ENCODE measurements at regions not wholly inside any gene's neighbourhood (a gene's known extent, or its start where the extent isn't known, plus 50 kb on each side); places are given as distances from the start of the nearest gene placed in this dataset.

DNA sequence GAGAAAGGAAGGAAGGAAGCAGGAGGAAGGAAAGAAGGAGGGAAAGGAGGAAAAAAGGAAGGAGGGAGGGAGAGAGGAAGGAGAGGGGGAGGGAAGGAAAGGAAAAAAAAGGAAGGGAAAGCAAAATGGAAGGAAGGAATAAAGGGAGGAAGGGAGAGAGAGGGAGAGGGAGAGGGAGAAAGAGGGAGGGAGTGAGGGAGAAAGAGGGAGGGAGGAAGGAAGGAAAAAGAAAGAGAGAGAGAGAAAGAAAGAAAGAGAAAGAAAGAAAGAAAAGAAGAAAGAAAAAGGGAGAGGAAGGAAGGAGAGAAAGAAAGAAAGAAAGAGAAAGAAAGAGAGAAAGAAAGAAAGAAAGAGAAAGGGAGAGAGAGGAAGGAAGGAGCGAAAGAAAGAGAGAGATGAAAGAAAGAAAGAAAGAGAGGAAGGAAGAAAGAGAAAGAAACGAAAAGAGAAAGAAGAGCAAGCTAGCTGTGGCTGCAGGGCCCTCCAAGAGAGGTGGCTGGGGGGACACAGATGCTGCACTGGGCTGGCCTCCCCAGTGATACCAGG, 472.4 kb upstream of the MGMT start:
- DNase-seq = no peak

DNA sequence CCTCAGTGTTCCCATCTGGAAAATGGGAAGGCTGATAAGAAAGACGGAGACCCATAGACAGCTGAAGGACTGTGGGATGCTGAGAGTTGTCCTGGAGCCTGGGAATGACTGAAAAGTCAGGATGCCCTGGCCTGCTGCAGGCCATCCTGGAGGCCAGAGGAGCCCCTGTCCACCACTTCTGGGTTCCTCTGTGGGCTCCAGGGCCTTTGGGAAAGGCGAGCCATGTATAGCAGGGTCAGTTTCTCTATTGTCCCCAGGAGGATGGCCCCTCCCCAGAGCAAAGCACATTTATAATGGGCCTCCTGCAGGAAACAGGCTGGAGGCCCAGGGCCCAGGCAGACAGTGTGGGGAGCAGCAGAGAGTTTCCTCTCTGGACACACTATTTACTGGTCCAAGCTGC, 471.4 kb upstream of the MGMT start:
- no peak for DNase-seq

DNA sequence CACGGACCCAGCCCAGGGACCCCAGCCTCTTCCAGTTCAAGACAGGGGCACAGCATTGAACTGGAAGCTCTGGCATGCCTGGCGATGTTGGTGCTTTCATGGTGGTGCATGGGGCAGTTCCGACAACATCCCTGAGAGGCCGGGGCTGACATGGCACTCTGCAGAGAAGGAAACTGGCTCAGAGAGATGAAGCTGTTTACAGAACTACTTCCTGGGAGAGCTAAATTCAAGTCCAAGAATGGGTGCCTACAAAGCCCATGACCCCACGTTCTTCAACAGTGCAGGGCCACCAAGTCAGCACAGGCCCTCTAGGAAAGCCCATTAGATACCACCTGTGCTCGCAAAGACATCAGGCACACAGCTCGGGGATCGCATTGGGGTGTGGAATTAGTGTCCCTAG, 470.9 kb upstream of the MGMT start:
- DNase-seq = no peak

DNA sequence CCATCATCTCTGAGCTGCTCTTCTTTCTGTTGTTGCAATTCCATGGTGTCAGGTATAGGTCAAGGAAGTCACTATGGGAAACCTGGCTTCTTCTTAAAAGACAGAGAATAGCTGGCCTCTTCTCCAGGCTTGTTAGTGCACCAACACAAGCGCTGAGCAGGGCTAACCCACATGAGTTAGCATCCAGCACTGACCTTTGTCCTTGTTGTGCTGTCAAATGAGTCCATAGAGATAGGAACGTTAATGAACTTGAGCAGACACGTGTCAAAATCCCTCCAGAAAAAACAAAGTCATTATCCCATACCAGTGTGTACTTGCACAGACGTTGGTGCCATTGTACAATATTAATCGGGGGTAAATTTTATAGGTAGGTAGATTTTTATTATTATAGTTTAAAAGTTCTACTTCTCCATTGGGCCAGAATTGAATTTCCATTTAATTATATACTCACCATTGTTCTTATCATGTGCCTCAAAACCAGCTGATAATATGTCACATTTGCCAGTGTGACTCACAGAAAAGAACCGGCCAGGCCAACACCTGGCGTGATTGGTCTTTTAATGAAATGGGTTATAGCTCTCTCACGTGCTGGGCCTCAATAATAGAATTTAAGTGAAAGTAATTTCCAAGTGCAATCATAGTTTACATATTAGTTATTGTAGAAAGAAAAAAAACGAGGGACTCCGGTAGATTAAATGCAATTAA, 468.8 kb upstream of the MGMT start:
- DNase-seq = no peak

DNA sequence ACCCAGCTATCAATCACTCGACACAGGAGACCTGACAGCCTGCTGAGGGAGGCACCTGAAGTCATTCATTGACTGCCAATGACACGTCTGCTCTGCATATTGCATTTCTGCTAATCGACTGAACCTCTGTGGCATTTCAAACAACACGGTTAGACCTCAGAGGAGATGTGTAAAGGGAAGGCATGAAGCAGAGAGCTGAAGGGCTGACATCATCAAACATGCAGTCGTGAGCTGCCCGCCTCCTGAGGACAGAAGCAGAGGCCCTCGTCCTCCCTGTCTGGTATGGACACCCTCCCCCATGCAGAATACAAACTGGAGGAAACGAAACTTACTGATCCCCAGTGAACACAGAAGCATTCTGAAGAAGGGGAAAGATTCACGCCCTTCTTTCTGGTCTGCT, 462.6 kb upstream of the MGMT start:
- no peak for DNase-seq

DNA sequence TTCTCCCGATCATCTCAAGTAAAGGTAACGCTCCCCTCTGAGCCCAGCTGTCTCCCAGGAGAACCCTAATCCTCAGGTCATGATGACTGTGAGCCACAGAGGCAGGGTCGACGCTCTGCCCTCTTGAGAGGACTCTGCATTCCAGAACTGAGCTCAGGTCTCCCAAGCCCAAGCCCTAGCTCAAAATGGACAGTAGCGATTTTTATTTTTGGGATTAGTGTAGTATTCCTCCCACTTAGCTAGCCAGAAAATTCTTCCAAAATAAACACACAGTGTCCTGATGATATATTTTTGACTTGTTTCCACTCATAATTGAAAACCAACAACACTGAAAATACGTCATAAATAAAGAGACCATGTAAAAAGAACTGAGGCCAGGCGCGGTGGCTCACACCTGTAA, 462.0 kb upstream of the MGMT start:
- no peak for DNase-seq

DNA sequence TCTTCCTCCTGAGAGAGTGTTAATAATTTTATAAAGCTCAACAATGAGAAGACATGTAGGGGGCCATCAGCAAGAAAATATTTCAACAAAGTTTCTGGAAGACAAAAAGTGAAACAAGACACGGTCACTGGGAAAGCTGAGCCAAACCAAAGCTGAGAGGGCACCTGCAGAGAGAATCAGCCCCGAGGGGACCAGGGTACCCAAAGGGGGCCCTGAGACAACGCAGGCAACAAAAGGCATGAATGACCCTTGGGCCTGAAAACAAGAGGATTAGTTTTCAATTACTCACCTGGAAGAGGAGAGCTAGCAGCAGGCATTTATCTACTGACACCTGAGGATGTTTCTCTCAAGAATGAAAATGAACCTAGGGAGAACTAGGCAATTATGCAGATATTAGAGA, 461.2 kb upstream of the MGMT start:
- no peak for DNase-seq

DNA sequence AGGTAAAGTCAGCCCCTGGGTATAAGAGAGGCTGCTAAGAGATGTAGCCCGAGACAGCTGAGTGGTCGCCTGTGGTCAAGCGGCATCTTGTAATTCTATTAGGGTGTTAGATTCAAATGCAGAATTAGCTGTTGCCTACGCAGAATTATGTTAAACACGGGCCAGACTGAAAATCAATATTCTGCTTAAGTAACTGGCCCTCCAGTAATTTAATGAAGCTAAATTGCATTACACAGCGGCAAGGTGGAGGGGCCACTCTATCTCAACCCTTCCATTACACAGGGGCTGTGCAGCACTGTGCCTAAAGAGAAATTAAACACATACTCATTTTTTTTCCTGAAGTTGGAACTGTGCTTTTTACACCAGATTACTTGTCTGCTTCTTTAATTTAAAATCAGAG, 448.5 kb upstream of the MGMT start:
- DNase-seq = no peak

DNA sequence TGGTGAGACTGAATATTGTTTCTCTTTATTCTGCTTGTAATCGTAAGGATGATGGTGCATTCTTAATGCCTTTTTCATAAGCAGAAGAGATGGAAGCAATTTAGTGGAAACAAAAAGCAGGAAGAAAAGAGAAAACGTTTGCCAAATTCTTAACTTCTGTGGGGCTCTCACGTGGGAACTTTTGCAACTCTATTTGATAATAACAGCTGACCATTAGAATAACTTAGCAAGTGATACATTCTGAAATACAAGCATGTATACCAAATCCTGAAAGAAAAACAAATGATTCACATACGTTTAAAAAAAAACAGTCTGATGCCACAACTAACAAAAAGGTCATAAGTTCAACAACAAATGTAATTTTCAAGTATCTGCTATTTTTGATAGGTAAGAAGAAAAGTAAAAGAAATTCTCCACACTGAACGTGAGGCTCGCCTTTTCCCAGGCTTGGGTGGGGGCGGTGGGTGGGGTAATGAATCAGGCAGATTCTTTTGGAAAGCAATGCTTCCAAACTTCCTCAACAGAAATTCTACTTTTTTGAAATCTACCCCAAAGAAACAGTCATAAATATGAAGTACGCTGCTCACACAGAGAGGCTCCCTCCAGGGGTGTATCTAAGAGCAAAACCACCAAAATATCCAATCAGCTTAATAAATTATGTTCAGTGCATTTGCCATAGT, 446.2 kb upstream of the MGMT start:
- no peak for DNase-seq

DNA sequence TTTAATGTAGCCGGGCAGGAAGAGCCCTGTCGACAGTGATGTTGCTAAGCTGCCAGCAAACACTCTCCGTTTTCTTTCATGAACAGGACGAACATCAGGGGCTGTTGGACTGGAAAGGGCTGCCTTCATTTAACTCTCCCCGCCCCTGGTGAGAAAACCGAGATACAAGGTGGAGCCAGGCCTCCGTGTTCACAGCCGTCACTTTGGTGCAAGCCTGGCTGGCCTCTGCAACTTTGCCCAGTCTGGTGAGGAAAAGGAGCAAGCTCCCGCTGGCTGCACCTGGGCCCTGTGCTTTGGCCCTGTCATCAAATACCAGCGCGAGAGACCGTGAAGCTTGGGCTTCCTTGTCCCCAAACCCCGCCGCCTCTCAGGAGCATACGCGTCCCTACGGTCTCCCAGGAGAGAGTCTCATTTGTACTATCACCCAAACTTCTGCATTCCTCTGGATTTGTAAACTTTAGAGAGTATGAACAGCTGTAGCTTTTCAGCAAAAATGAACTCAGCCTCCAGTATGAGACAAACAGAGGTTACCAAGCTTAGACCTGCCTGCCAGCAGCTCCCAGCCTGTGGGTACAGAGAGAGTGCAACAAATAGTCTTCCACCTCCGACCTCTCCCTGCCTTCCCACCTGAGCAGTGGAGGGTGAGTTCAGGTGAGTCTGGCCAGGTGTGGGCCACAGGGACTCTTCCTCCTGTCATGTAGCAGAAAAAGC, 445.3 kb upstream of the MGMT start:
- DNase-seq = no peak

DNA sequence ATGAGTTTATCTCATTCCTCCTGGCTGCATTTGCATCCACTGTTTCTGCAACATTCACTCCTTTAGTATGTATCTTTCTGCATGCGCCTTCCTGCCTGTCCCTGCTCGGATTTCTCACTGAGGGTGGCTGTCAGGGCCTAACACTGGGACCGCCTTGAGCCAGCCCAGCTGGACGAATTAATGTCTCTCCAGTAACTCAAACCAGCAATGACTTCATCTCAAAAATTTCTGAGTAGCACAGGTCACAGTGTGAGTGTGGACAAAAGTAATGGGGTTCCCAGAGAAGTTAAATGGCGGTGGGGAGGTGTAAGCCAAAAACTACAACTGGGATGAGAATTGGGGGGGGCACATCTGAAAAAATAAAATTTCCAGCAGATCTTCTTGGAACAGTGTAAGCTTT, 444.0 kb upstream of the MGMT start:
- DNase-seq = no peak

DNA sequence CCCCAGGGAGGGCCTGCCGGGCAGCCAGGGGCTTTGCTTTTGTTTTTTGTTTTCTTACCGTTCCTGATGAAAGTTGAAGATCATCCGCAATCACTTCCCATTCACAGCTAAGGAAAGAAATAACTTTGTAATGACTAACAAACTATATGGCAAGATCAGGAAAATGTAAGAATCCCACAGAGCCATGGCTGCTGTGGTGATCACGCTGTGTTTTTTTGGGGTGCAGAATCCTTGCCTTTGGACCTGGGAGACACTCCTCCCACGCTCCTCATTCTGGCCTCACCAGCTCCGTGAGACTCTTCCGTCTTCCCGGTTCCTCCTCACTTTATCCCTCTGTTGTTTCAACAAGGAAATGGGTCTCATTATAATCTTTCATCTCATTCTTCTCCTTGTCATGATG, 443.0 kb upstream of the MGMT start:
- DNase-seq = no peak

DNA sequence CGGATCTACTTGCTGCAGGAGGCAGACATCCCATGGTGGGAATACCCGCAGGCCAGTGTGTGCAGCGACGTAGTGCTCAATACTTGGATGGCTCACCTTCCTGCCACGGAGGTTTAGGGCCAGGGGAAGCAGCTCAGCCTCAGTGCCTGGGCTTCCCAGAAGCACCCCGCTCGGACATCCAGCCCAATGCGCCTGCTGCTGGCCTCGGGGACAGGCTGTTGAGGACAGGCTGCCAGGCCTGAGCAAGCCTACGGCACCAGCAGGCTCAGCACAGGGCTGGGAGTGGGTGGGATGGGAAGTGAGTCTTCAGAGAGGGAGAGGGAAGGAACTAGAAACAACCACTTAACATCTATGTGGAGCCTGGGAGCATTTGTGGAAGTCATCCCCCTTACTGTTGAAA, 441.3 kb upstream of the MGMT start:
- DNase-seq = no peak

DNA sequence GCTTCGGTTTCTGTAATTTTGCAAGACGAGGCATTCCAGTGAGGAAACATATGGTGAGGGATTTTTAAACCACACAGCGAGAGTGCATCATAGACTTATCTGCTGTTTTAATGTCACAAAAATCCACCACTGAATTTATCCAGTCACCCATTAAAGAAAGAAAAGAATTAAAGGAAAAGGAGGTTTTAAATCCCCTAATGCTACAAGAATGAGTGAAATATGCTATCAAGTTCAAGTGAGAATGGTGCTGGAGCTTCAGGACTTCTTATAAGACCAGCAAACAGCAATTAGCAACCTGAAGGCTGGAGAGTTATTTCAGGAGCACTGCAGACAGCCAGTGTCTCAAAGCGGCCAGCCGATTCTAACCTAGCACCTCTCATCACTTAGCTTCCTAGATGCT, 439.1 kb upstream of the MGMT start:
- DNase-seq = no peak

DNA sequence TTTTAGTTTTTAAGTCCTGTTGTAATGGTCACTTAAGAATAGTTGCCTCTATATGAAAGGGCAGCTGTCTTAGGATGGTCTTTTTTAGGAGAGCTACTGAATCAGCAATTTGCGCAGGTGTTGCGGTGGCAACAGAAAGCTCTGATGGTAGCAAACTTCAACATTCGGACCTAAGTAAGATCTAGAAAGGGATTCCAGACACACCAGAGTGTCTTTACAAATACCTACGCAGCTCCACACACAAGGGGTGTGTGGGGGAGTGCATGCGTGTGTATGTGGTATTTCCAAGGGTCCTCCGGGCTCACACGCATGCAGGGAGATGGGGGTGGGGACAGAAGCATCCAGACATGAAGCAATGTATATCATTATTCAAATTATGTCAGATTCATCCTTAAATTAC, 438.6 kb upstream of the MGMT start:
- no peak for DNase-seq

DNA sequence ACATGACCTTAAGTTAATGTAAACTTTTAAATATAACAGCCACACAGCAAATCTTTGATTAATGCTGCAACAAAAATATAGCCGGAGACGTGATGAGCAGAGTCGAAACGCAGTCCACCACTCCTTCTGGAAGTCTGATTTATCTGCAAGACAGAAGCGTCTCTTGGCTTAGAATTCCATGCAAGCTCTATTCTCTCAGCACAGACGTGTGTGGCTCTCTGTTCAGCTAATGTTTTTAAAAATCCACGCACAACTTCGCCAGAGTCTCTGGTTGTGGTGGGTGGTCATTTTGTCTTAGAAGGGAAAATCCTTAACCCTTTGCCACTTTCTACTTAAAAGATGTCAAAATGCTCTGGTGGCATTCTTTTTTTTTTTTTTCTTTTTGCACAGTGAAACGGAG, 438.0 kb upstream of the MGMT start:
- DNase-seq = no peak

DNA sequence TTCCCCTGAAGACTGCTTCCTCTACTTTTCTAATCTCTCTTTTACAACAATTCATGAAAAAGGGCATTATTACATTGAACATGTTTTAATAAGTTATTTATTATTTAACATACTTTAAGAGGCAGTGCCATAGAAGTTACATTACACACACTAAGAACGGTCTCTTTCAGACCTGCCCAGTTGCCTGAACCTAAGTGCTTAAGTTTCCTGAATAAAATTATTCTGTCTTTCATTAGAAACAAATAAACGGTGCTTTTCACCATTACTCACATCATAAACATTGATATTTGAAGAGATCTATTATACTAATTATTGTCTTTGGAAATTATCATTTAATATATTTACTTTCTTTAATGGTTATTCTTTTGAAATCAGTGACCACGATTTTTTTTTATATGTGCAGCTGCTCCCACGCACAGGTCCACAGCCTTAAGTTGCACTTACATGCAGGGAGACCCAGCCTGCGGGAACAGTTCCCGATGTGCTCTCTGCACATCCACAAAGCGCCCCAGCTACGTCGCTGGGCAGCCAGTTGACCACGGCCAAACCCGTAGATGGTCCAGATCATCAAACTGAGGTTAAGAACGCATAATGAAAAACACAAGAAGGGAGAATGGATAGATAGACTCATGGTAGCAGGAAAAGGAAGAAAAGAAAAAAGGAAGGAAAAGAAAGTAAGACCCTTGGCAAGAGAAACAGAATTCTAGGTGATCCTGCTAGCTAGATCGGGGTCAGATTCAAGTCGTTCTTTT, 437.0 kb upstream of the MGMT start:
- DNase-seq = no peak

DNA sequence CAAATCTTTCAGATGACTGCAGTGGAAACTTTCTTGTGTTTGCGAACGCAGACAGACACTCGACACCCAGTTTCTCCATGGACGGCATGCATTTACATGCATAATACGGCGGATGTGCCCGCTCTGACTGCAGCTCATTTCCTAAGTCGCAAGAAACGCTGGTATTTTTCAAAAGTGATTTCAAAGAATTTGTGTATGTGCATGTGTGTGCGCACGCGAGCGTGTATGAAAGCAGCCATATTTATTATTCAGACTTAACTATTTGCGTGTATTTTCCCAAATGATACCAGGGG, 436.5 kb upstream of the MGMT start:
- DNase-seq = no peak

DNA sequence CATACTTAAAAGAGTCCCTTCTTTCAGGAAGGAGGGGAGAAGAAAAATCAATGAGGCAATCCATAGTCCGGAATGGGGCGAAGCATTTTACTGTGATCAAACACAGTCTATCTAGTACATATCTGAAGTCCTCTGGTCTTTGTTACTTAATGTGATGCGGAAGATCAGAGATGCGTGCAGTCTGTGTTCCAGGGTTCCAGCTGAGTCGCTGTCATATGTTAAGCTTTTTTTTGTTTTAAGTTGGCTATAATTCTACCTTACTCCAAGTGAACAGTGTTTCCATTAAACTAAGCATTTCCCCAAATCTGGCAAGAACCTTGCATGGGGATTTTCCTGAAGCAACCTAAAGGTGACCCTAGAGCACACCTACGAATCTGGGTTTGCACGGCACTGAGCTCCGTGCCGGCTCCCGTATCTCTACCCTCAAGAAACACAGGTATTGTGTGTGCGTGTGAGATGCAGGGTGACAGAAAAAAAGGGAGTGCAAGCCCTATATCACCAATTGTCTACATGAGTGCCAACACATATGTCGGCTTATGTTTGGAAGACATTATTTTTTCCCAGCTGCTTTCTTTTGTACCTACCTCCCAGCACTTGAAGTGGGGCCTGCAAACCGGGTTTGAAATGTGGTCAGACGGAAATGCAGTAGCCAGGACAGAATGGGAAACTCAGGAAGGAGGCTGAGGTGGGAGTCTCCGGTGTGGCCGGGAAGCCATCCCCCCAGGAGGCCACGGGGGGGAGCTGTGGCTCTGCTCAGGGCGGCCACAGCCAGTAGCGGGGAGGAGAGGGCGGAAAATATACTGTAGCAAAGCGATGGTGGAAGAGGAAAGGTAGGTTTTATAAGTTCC, 435.8 kb upstream of the MGMT start:
- peak; percentile 53 to 78 (median 59) for DNase-seq

DNA sequence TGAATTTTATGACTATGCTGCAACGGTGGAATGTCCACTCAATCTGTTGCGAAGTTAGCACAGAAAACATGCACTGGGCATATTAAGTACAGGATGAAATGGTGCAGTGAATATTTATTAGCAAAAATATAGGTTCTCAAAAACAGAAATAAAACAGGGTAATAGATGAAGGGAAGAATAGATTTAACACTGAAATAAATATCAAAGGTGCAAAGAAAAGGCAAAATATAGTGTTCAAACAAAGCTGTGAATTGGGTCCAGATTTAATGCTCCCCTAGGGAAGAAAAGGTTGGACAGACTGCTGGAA, 435.2 kb upstream of the MGMT start:
- no peak for DNase-seq

DNA sequence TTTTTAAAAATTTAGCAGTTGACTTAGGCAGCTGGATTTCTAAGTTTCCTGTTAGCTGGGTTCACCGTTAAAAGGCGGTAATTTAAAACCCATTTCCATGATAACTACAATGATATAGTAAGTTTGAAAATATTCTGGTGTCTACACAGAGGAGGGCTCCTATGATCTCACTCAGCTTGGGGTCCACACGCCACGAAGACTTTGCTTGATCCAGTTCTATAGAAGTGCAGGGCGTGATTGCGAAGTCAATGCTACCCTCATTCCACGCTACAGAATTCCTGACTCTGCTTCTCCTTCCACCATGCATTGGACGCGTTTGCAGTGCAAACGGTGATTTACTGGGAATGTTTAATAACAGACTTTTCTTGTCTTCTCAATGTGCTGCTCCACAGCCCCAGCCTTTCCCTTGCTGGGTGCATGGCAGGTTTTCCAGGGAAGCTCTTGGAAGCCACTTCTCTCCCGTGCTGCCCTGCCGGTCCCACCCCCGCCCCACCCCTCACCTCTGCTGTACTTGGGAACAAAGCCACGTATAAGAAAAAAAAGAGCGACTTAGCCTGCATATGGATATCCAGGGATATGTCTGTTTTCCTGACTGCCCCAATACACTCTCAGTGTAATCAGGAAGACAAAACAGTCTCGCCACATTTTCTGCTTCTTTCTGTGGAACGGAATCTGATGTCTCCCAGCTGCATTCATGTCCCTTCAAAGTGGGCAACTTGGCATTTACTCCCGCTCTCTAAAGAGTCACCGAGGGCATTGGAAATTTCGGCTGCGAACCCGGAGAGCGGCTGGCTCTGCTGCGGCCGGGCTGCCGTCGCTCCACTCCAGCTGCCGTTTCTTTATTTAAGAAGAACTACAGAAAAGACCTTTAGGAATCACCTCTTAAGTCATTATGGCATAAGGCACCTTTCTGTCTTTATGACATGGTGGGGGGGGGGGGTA, 434.4 kb upstream of the MGMT start:
- no peak for DNase-seq

DNA sequence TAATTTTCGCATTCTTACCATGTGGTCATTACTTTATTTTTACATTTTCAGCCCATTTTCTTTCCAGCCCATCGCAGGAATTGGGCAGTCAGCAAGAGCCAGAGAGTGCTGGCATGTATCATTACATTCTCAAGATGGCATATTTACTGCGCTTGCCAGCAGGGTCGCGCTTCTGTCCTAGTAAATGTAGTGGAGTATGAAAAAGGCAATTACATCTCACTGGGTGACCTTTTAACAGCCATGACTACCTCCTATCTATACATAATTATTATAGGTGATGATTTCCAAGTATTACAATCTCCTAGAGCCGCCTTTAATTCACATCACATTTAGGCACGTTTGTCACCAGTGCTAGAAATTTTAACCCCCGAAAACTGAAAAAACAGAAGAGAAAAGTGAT, 433.7 kb upstream of the MGMT start:
- no peak for DNase-seq
